HG03460 (cell line): ENCODE measurements at regions not wholly inside any gene's neighbourhood (a gene's known extent, or its start where the extent isn't known, plus 50 kb on each side); places are given as distances from the start of the nearest gene placed in this dataset.

ENCODE experiments used
- ATAC-seq: cut with Tn5 transposase; IDR thresholded peaks from one replicate; pipeline ENCODE4 v1.9.1; 2021; ENCODE audit not compliant: unreplicated experiment

GRCh38 chr9:107874591-107875369, 385.2 kb upstream of the KLF4 start:
- peak; percentile 70 for ATAC-seq

- ATAC-seq, result no peak
These were observed 384.6 kb upstream of the KLF4 start for GRCh38 chr9:107874137-107874536.

GRCh38 chr9:107872457-107873192, 383.1 kb upstream of the KLF4 start:
- no peak for ATAC-seq

- ATAC-seq, result no peak
These were observed 381.5 kb upstream of the KLF4 start for GRCh38 chr9:107870927-107871680.

- no peak for ATAC-seq
These were observed 380.7 kb upstream of the KLF4 start for GRCh38 chr9:107870221-107870620.

- no peak for ATAC-seq
These were observed 379.5 kb upstream of the KLF4 start for GRCh38 chr9:107869111-107869510.

- no peak for ATAC-seq
These were observed 378.6 kb upstream of the KLF4 start for GRCh38 chr9:107868186-107868585.

GRCh38 chr9:107867738-107868137, 378.2 kb upstream of the KLF4 start:
- no peak for ATAC-seq

- ATAC-seq, result no peak
These were observed 377.2 kb upstream of the KLF4 start for GRCh38 chr9:107866711-107867311.

GRCh38 chr9:107863396-107863795, 373.8 kb upstream of the KLF4 start:
- ATAC-seq, result no peak

- ATAC-seq, result no peak
These were observed 373.3 kb upstream of the KLF4 start for GRCh38 chr9:107862881-107863280.

GRCh38 chr9:107862323-107862722, 372.8 kb upstream of the KLF4 start:
- no peak for ATAC-seq

GRCh38 chr9:107861075-107861474, 371.5 kb upstream of the KLF4 start:
- ATAC-seq, result no peak

GRCh38 chr9:107858260-107858659, 368.7 kb upstream of the KLF4 start:
- no peak for ATAC-seq

- ATAC-seq, result no peak
These were observed 367.1 kb upstream of the KLF4 start for GRCh38 chr9:107856633-107857032.

- no peak for ATAC-seq
These were observed 365.6 kb upstream of the KLF4 start for GRCh38 chr9:107855164-107855563.

- no peak for ATAC-seq
These were observed 363.9 kb upstream of the KLF4 start for GRCh38 chr9:107853461-107853860.

- ATAC-seq, result no peak
These were observed 363.3 kb upstream of the KLF4 start for GRCh38 chr9:107852891-107853290.

GRCh38 chr9:107850653-107851052, 361.1 kb upstream of the KLF4 start:
- no peak for ATAC-seq

- ATAC-seq, result no peak
These were observed 358.7 kb upstream of the KLF4 start for GRCh38 chr9:107847978-107848964.
